ENCODE measurements at regions not wholly inside any gene's neighbourhood (a gene's known extent, or its start where the extent isn't known, plus 50 kb on each side); places are given as distances from the start of the nearest gene placed in this dataset.
A peak's percentile ranks its signal among the peaks of the same experiment; 100 is the strongest.

GRCh38 chr12:59230334-59230733 lies 310.0 kb upstream of the LRIG3 start:
- no peak for DNase-seq (ENCODE audit: low read depth)

- no peak for DNase-seq (ENCODE audit: low read depth)
Measured at GRCh38 chr12:59219148-59219547, 298.8 kb upstream of the LRIG3 start.

DNA sequence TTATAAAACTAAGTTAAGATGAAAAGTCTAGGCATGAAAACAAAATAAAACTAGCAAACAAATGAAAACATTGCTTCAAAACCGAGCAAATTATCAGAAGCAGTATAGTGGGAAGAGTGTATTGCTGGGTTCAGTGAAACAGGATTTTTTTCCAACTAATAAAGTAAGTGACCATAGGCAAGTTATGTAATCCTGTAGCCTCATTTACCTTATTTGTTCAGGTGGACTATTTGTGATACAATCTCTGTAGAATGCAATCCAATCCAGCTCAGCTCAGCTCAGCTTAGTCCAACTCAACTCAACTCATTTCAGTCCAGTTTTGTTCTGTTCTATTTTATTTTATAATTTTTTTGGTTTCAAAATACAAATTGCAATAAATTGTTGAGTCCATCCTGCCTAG lies 276.7 kb upstream of the LRIG3 start:
- no peak for DNase-seq (ENCODE audit: low read depth)

GRCh38 chr12:59194794-59195193 lies 274.5 kb upstream of the LRIG3 start:
- DNase-seq (ENCODE audit: low read depth), result no peak

- DNase-seq (ENCODE audit: low read depth), result no peak
Measured at GRCh38 chr12:59193476-59194050, 273.3 kb upstream of the LRIG3 start.

- DNase-seq (ENCODE audit: low read depth), result no peak
Measured at GRCh38 chr12:59191372-59191771, 271.1 kb upstream of the LRIG3 start.

DNA sequence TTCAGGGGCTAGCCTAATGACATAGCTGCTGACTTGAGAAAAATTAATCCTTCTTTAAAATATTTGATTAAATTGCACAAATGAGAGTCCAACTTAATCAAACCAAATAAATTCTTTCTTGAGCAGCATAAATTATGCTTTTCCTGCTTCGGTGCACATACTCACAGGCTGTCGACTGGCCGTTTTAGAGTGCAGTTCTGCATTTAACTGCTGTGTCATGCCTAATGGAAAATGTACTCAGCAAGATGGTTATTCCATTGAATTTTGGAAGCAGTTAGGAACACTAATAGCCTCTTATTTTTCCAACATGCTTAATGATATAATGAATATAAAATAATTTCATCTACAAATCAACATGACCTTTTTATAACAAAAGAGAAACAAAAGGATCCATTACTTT lies 266.1 kb upstream of the LRIG3 start:
- DNase-seq (ENCODE audit: low read depth), result no peak

DNA sequence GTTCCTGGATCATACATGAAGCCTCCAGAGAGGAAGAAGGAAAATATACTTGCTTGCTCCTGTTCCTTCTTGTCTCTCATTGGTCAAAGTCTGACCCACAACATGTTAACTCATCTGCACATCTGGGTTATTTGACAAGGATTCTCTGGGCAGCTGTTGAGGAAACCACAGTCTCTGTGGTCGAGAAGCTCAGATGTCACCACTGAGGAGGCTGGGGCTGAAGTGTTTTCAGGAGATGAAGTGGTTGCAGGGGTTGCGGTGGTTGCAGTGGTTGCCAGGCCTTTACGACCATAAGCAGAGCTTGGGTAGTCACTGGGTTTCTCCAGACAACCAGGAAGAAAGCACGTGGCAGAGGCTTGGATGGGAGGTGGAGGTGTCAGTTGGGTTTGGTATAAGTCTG lies 265.0 kb upstream of the LRIG3 start:
- no peak for DNase-seq (ENCODE audit: low read depth)

DNA sequence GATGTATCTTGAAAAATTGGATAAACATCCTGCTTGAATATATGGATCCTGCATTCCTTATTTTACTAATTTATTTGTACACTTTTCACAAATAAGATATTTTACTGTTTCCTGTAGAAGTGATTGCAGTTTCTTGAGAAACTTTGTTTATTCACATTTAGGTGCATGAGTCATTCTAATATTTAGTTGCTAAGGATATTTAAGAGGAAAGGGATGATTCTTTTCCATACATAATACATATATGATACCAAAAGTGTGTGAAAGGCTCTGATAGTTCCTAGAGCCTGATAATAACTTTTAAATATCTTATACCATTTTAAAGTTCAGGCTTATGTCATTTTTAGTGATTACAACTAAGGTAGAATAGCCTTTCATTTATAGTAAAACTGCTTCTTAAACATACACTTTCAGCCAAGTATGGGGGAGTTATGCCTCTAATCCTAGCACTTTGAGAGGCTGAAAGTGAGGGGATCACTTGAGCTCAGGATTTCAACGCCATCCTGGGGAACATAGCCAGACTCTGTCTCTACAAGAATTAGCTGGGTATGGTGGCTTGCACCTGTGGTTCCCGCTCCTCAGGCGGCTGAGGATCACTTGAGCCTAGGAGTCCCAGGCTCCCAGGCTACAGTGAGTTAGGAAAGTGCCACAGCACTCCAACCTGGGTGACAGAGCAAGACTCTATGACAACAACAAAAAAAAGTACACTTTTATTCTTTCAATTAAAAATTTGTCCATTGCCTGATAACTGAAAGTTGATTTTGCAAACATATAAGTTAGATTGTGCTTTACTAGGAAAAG lies 262.6 kb upstream of the LRIG3 start:
- no peak for DNase-seq (ENCODE audit: low read depth)

DNA sequence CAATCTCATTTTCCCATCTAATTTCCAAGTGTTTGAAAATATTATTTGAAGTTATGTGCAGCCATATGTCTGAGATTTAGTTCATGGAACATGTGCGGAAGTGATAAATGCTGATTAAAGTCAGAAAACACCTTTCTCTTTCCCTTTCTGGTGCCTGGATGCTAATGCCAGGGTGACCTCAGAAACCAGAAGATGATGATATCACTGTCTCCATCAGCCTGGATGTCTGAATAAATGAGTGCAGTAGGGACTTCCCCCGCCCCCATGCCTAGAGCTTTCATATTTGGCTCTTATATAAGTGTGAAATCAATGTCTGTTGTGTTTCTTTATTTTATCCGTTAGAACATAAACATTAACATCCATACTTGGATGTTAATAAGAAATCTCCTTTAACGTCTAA lies 261.9 kb upstream of the LRIG3 start:
- no peak for DNase-seq (ENCODE audit: low read depth)

GRCh38 chr12:59181196-59181777 lies 261.0 kb upstream of the LRIG3 start:
- DNase-seq (ENCODE audit: low read depth), result no peak

GRCh38 chr12:59179231-59179630 lies 258.9 kb upstream of the LRIG3 start:
- no peak for DNase-seq (ENCODE audit: low read depth)

GRCh38 chr12:59173695-59174094 lies 253.4 kb upstream of the LRIG3 start:
- DNase-seq (ENCODE audit: low read depth), result no peak

GRCh38 chr12:59168647-59169046 lies 248.3 kb upstream of the LRIG3 start:
- DNase-seq (ENCODE audit: low read depth), result no peak

- no peak for DNase-seq (ENCODE audit: low read depth)
Measured at GRCh38 chr12:59166457-59166856, 246.2 kb upstream of the LRIG3 start.

DNA sequence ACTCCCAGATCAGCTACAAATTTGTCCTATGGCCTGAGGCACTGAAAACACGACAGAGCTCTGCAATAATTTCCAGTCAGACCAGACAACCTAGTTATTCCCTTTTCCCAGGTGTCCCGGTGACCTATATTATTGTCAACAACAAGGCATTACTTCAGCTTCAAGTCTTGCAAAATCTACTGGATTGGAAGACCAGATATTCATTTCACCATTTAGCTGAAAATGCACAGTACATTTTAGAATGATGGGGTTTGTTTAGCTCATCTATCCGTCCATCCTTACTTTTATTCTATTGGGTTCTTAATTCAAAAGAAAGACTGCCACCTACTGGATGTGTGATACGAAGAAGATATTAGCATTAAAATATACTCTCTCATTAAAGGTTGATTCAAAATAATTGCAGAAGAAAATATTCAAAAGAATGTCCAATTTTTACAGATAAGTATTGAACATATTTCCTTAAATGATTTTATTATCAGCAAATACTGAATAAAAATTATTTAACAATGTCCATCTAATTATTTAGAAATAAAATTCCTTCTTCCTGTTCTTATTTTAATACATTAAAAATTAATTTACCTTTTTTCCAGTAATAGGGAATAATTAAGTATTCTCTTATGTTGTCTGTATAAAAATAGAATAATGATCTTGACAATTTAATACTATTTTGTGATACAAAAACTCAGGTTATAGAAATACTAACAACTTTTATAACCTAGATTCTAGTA lies 244.9 kb upstream of the LRIG3 start:
- DNase-seq (ENCODE audit: low read depth), result peak; percentile 26

DNA sequence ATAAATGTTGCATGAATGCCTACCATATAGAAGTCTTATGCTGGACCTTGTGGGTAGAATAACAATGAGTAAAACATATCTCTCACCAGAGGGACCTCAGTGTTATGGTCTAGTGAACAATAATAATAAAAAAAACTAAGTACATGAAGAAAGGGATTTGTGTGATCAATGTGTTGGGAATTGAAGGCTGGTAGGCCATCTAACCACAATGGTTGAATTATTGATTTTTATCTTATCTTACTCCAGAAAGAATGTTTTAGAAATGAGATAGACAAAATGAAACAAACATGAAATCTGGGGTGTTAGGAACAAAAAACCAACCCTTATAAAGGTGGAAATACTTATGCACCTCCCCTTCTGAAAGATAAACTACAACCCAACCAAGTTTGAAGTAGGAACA lies 243.9 kb upstream of the LRIG3 start:
- no peak for DNase-seq (ENCODE audit: low read depth)

- no peak for DNase-seq (ENCODE audit: low read depth)
Measured at GRCh38 chr12:59158681-59159080, 238.4 kb upstream of the LRIG3 start.

DNA sequence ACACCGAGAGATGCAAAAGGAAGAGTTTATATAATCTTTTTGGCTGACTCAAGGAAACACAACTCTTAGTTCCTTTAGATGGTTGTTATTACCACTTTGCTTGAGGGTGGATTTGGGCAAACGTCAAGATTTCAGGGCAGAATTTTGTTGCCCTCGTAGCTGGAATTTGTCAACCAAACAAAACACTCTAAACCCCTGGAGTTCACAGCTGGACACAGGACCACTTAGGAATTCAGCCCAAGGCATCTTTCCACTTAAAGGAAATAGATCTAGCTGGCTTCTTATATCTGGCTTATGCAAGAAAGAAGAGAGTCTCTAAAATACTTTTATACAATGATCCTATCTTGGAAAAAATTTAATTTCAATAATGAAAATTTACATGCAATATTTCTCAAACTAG lies 237.8 kb upstream of the LRIG3 start:
- no peak for DNase-seq (ENCODE audit: low read depth)

DNA sequence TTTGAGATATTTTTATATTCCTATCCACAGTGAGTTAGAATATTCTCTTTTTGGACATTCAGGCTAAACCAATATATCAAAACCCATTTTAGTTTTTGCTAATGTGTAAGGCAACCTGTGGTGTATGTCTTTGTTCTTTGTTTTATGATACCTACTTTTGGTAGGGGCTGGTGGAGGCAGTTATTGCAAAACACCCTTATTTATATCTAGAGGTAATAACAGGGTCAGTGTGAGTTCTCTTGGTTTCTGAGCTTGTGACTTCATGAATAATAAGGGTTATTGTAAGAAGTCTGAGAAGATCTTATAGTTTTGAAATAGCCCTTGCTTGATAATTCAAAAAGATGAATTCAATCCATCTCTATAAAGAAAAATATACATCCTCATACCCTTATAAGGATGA lies 235.1 kb upstream of the LRIG3 start:
- no peak for DNase-seq (ENCODE audit: low read depth)

- DNase-seq (ENCODE audit: low read depth), result no peak
Measured at GRCh38 chr12:59151243-59151642, 230.9 kb upstream of the LRIG3 start.

- DNase-seq (ENCODE audit: low read depth), result peak; percentile 64
Measured at GRCh38 chr12:59149995-59150642, 229.8 kb upstream of the LRIG3 start.
